Embryonic facial prominence (tissue), 1 donor: ENCODE measurements at regions not wholly inside any gene's neighbourhood (a gene's known extent, or its start where the extent isn't known, plus 50 kb on each side); places are given as distances from the start of the nearest gene placed in this dataset.

ENCODE experiments used
- DNase-seq: peaks from one replicate; pipeline ENCODE4 v3.0.0-alpha.2; 2016; ENCODE audit errors: extremely low spot score

GRCh38 chr12:84807249-84807648 lies 105.3 kb downstream of the SLC6A15 start:
- DNase-seq, result no peak

- no peak for DNase-seq
These were observed 107.1 kb downstream of the SLC6A15 start for GRCh38 chr12:84805474-84805858.

DNA sequence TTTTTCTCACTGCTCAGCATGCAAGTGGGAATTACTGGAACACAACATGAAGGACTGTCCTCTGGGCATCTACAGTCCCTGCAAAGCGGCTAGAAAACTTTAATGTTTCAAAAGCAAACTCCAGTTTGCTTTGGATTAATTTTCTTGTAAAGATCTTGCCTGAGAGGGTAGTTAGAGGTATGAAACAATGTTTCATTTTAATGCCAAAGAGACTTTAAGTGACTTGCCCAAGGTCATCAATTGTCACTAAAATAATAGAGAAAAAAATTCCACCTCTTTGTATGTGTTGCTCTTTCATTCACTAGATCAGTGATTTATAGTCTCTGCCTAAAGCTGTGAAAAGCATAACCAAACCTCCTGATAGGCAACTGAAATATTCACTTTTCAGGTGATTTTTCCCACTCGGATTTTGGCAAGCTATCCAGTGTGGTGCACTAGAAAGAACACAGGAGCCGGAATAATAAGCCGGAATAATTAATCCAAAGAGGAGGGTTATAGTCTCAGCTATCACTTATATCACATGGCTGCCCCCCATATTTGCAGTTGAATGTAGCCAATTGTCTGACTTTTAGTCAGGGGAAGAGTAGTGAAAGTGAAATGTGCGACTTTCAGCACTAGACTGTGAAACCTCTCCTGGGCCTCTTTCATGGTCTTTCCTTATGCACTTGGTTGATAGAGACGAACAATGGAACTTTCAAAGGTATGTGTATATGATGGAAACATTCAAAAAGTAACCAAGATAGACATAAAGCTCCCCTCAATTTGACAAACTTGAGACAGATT lies 107.7 kb downstream of the SLC6A15 start:
- no peak for DNase-seq

- no peak for DNase-seq
These were observed 108.9 kb downstream of the SLC6A15 start for GRCh38 chr12:84803661-84804060.

- no peak for DNase-seq
These were observed 110.4 kb downstream of the SLC6A15 start for GRCh38 chr12:84802161-84802560.

DNA sequence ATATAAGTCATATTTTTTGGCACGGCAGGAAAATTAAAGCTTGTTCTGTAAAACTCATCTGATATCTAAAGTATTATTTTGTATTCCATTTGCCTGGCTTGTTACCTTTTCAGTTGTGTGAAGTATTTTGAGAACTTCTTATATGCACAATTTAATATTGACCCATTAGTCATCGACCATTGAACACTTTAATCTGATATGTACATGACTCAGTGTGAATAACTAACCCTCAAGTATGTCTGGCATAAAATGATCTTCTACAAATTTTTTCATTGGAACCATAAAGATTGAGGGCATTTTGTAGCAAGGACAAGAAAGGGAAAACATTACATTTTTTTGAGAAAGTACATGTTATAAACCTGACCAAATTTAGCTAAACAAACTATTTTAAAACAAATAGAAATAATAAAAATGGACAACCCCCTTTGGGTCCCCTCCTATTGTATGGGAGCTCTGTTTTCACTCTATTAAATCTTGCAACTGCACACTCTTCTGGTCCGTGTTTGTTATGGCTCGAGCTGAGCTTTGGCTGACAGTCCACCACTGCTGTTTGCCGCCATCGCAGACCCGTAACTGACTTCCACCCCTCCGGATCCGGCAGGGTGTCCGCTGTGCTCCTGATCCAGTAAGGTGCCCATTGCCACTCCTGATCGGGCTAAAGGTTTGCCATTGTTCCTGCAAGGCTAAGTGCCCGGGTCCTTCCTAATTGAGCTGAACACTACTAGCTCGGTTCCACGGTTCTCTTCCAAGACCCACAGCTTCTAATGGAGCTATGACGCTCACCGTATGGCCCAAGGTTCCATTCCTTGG lies 118.8 kb downstream of the SLC6A15 start:
- DNase-seq, result no peak

- DNase-seq, result no peak
These were observed 121.2 kb downstream of the SLC6A15 start for GRCh38 chr12:84791444-84791843.

- no peak for DNase-seq
These were observed 123.4 kb downstream of the SLC6A15 start for GRCh38 chr12:84789184-84789583.

DNA sequence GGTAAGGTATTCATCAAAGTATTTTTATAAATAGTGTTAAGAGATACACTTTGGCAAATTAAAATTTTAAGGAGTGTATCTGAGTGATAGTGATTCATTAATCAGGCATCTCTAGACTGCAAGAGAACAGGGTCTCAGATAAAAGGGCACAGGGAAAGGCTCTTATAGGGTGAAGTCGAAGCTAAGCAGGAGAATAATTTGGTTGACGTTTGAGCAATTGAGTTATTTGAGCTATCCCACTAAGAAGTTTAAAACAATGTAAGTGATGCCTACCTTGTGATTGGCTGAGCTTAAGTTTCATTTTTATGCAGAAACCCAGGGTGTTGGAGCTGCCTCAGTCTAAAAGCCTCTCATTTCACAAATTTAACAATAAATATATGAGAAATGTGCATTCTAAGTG lies 125.3 kb downstream of the SLC6A15 start:
- no peak for DNase-seq

DNA sequence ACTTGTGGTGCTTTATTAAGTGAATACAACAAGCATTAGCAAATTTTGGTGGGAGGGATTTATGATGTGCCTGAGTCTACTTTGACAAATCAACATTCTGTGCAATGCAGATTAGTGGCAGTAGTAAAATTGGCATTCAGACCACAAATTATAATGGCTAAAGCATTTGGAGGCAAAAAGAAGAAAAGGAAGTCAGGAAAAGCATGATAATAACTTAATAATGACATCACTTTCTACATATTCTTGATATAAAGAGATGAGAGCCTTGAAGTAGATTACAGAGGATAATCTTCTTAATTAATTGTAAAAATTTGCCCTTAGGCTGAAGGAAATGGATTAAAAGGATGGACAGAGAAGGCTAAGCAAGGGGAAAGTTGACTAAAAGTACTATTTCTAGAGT lies 126.0 kb downstream of the SLC6A15 start:
- DNase-seq, result no peak

DNA sequence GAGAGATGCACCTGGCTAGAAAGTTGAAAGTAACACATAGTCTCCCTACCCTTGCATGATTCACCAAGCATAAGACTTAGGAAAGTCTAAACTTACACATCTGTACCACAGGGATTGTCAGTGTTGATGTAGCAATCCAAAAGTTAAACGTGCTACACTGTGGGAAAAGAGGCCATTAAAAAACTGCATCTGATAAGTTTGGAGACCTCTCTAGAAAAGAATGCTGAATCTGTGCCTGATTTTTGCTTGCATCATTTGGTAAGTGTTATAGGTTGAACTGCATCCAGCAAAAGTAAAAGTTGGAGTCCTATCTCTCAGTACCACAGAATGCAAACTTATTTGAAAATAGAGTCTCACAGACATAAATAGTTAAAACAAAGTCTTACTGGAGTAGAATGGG lies 126.6 kb downstream of the SLC6A15 start:
- no peak for DNase-seq

GRCh38 chr12:84785281-84785680 lies 127.3 kb downstream of the SLC6A15 start:
- no peak for DNase-seq

DNA sequence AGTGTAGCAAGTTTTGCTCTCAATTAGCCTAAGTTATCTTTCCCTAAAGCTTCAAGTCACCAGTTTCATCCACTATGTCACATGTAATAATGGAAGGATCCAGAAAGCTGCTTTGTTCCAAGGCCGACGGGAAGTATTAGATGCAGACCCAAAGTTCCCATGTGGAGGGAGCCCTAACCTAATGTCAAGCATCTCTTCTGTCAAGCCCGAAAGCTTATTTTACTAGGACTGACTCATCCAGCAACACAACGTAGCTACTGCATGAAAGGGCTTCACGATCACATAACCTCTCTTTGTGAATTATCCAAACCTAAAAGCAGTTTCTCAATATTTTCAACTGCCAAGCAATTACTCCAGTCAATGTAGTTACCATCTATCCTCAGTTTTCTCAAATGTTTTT lies 133.4 kb downstream of the SLC6A15 start:
- no peak for DNase-seq

GRCh38 chr12:84772281-84772680 lies 140.3 kb downstream of the SLC6A15 start:
- no peak for DNase-seq

GRCh38 chr12:84767079-84767478 lies 145.5 kb downstream of the SLC6A15 start:
- no peak for DNase-seq

- DNase-seq, result no peak
These were observed 146.2 kb downstream of the SLC6A15 start for GRCh38 chr12:84766375-84766774.

DNA sequence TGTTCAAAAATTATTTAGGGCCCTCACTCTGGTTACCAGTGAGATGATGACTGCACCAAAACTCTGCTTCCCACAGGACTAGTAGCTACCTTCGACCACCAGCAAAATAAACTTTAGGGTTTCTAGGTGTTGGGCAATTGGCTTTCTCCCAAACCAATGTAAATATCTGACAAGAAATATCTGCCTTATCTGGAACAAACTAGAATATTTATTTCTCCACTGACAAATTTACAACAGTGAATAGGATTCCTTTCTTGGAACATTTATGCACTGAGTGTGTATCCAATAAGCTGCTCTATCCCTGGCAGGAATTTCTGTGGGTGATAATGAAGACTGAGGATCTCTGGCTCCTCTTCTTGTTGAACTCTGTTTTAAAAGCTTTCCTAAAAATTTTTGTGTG lies 148.6 kb downstream of the SLC6A15 start:
- no peak for DNase-seq

DNA sequence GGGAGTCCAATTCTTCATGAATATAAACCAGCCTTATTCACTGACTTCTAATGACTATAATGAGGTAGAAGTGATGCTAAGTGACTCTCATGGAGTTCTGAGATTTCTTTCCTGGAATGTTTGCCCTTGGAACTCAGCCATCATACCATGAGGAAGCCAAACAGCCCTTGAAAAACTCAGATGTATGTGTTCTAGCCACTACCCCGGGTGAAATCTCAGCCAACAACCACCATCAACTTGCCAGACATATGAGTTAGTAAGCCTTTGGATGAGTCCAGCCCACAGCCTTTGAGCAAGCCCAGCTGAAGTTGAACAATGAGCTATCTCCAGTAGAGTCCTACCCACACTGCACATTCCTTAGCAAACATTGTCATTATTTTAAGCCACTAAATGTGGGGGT lies 149.5 kb downstream of the SLC6A15 start:
- no peak for DNase-seq

DNA sequence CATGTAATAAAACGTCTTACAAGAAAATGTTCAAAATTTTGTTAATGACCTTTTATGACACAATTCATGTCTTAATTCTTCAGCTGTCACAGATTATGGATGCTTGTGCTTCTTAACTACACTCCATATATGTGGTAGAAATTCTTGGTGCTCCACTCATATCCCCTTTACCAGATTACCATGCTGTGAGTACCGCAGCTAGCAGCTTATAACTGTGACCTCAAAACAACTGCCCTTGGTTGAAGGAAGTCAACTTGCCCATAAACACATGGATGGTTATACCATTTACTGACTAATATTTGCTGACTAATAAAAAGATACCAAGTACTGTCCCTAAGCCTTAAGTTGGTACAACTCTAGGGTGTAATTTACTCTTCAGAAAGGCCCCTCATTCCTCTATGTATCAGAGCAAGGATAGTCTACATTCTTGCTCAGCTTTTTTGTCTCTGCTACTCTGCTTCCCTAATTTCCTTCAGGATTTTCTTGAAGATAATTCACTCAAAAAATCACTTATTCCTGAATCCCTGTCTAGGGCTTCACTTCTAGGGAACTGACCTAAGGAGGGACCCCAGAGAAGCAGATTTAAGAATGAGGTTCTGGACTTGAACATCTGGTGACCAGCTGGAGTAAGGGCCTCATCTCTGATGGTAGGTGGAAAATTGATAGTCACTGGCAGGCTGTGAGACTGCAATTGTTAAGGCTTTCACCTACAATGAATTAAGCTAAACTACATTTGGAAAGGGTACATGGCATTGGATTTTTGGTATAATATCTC lies 152.3 kb downstream of the SLC6A15 start:
- DNase-seq, result no peak

GRCh38 chr12:84757978-84758377 lies 154.6 kb downstream of the SLC6A15 start:
- no peak for DNase-seq

DNA sequence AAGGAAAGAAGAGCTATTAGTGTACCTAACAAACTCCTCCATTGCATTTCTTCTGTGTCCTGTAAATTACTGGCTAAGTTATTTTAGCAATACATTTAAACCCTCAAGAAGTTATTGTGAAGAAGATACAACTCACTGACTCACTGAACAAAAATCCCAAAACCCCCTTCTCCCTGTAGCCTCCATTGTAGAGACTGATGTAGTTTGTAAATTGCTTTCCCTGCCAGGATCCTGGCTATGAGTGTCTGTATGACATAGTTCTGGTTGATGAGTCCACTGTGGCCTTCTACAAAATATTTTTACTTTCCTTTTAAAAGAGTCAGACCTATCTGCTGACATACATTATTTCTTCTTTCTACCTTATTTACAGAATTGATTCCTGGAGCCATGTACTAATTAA lies 155.6 kb downstream of the SLC6A15 start:
- DNase-seq, result no peak

GRCh38 chr12:84745127-84745526 lies 167.5 kb downstream of the SLC6A15 start:
- no peak for DNase-seq
